Chondrocyte (in vitro differentiated cells): ENCODE measurements at regions not wholly inside any gene's neighbourhood (a gene's known extent, or its start where the extent isn't known, plus 50 kb on each side); places are given as distances from the start of the nearest gene placed in this dataset.

Experiments used
- DNase-seq: peaks from one replicate; pipeline ENCODE4 v3.0.0; 2021; ENCODE audit warnings: mixed read lengths, low spot score
- H3K27ac Mint-ChIP-seq: one replicate; pipeline ENCODE4 v1.8.0; 2021; ENCODE audit warnings: mild to moderate bottlenecking, moderate library complexity, mixed read lengths; ENCODE audit not compliant: unreplicated experiment
- H3K27me3 Mint-ChIP-seq: 2 replicates; pipeline ENCODE4 v1.8.0; 2021; ENCODE audit warnings: low read depth, mixed read lengths
- H3K36me3 Mint-ChIP-seq: 2 replicates; pipeline ENCODE4 v1.8.0; 2021; ENCODE audit warnings: low read depth, mixed read lengths
- H3K4me1 Mint-ChIP-seq: 2 replicates; pipeline ENCODE4 v1.8.0; 2021; ENCODE audit warnings: low read depth, mild to moderate bottlenecking, mixed read lengths
- H3K4me3 Mint-ChIP-seq: one replicate; pipeline ENCODE4 v1.8.0; 2021; ENCODE audit warnings: mild to moderate bottlenecking, moderate library complexity, mixed read lengths; ENCODE audit not compliant: unreplicated experiment
- H3K9me3 Mint-ChIP-seq: 2 replicates; pipeline ENCODE4 v1.8.0; 2021; ENCODE audit warnings: low read depth, mixed read lengths
- CTCF ChIP-seq: fragments of 200-600 bp; sonication (generic); IDR thresholded peaks from 2 replicates; pipeline ENCODE4 v1.5.0; 2021; ENCODE audit warnings: antibody characterized with exemption, mild to moderate bottlenecking, moderate library complexity

- H3K27ac Mint-ChIP-seq, result no peak overlapping the region
- H3K36me3 Mint-ChIP-seq, result no peaks in the 10 kb centered on the region
- DNase-seq, result no peak
- TF ChIP-seq CTCF, result no peak
- no peak overlapping the region for H3K4me3 Mint-ChIP-seq
- no peaks in the 10 kb centered on the region for H3K27me3 Mint-ChIP-seq
- H3K9me3 Mint-ChIP-seq, result peaks cover 7% of the 10 kb centered on the region
- H3K4me1 Mint-ChIP-seq, result peaks cover 3% of the 10 kb centered on the region
These were observed 658.3 kb downstream of the LTN1 start for GRCh38 chr21:28334407-28334806.

- Mint-ChIP-seq H3K36me3 (no peaks in the 10 kb centered on the region), H3K4me1 (peaks cover 3% of the 10 kb centered on the region), H3K9me3 (peaks cover 9% of the 10 kb centered on the region), H3K27me3 (no peaks in the 10 kb centered on the region), H3K27ac (no peak overlapping the region), H3K4me3 (no peak overlapping the region)
- no peak for TF ChIP-seq CTCF
- no peak for DNase-seq
These were observed 659.0 kb downstream of the LTN1 start for GRCh38 chr21:28333578-28334075.

GRCh38 chr21:28332796-28333195 lies 659.9 kb downstream of the LTN1 start:
- Mint-ChIP-seq H3K27ac (no peak overlapping the region), H3K9me3 (peaks cover 9% of the 10 kb centered on the region), H3K4me3 (no peak overlapping the region), H3K36me3 (no peaks in the 10 kb centered on the region), H3K4me1 (peaks cover 3% of the 10 kb centered on the region), H3K27me3 (no peaks in the 10 kb centered on the region)
- DNase-seq, result no peak
- no peak for TF ChIP-seq CTCF

- Mint-ChIP-seq H3K27me3 (no peaks in the 10 kb centered on the region), H3K9me3 (peaks cover 28% of the 10 kb centered on the region), H3K4me3 (no peak overlapping the region), H3K36me3 (no peaks in the 10 kb centered on the region), H3K27ac (no peak overlapping the region), H3K4me1 (no peaks in the 10 kb centered on the region)
- DNase-seq, result no peak
- TF ChIP-seq CTCF, result no peak
These were observed 667.1 kb downstream of the LTN1 start for GRCh38 chr21:28325618-28326017.

- H3K4me1 Mint-ChIP-seq, result no peaks in the 10 kb centered on the region
- H3K36me3 Mint-ChIP-seq, result no peaks in the 10 kb centered on the region
- TF ChIP-seq CTCF, result no peak
- no peaks in the 10 kb centered on the region for H3K27me3 Mint-ChIP-seq
- H3K27ac Mint-ChIP-seq, result no peak overlapping the region
- H3K9me3 Mint-ChIP-seq, result peaks cover 30% of the 10 kb centered on the region
- no peak for DNase-seq
- no peak overlapping the region for H3K4me3 Mint-ChIP-seq
These were observed 668.0 kb downstream of the LTN1 start for GRCh38 chr21:28324690-28325089.
